ENCODE measurements at regions not wholly inside any gene's neighbourhood (a gene's known extent, or its start where the extent isn't known, plus 50 kb on each side); places are given as distances from the start of the nearest gene placed in this dataset.
"Not testable (repeated sequence)": the region's sequence is repeated elsewhere in the genome, so short reads cannot be mapped to it uniquely, and the experiment has no call there.

DNA sequence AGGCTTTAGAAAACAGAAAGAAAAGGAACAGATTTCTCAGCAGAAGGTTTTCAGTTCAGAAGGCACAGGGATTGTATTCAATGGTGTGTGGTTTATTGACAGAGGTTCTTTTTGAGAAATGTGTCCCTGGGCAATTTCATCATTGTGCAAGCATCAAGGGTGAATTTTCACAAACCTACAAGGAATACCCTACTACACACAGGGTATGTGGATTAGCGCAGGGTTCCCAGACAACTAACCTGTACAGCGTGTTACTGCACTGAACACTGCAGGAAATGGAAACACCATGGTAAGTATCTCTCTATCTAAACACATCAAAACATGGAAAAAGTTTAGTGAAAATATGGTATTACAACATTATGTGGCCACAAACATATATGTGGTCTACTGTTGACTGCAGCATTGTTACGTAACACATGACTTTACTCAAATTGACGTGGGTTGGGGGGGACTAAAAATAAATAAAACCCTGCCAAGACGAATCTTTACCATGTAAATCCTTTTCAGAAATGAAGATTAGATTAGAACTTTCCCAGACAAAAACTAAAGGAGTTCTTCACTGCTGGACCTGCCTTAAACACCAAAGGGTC, 893.1 kb downstream of the TMEM121 start:
- ChIA-PET POLR2A (no interaction called here), CTCF (interaction anchor here (1.0 to 1.8 kb wide), 4 partner anchors 7 to 882 kb away, joined by 3 to 4 read pairs (median 4); no protein-coding TSS in a partner anchor)
- no peaks in the 10 kb centered on the region for H3K9me3 Mint-ChIP-seq
- DNase-seq: no peak
- no peaks in the 10 kb centered on the region for H3K36me3 Mint-ChIP-seq (ENCODE audit: low read depth)
- H3K27ac Mint-ChIP-seq: no peak overlapping the region
- H3K27me3 Mint-ChIP-seq: peaks cover 20% of the 10 kb centered on the region
- ATAC-seq (ENCODE audit: low read depth): no peak
- no peaks in the 10 kb centered on the region for H3K4me1 Mint-ChIP-seq
- TF ChIP-seq CTCF (IDR thresholded peaks at IDR 0.05): no peak
- intact Hi-C loops (cut with micrococcal nuclease): no loop called here
- H3K4me3 Mint-ChIP-seq: no peak overlapping the region

- peak; percentile 72 for ATAC-seq (ENCODE audit: low read depth)
- DNase-seq: peak; percentile 36
- H3K4me3 Mint-ChIP-seq: peak overlapping the region; percentile 48
- H3K4me1 Mint-ChIP-seq; intact Hi-C loops (cut with micrococcal nuclease); H3K36me3 Mint-ChIP-seq (ENCODE audit: low read depth); H3K9me3 Mint-ChIP-seq; H3K27ac Mint-ChIP-seq: not testable (repeated sequence)
- ChIA-PET CTCF (interaction anchor here (0.8 to 3.0 kb wide), 8 partner anchors 9 to 883 kb away, joined by 3 to 10 read pairs (median 3); no protein-coding TSS in a partner anchor), POLR2A (interaction anchor here (2.0 kb wide), 1 partner anchor 560 kb away, joined by 16 read pairs; no protein-coding TSS in a partner anchor)
- peaks cover 26% of the 10 kb centered on the region for H3K27me3 Mint-ChIP-seq
These were observed 895.1 kb downstream of the TMEM121 start for GRCh38 chr14:106421431-106422033.

DNA sequence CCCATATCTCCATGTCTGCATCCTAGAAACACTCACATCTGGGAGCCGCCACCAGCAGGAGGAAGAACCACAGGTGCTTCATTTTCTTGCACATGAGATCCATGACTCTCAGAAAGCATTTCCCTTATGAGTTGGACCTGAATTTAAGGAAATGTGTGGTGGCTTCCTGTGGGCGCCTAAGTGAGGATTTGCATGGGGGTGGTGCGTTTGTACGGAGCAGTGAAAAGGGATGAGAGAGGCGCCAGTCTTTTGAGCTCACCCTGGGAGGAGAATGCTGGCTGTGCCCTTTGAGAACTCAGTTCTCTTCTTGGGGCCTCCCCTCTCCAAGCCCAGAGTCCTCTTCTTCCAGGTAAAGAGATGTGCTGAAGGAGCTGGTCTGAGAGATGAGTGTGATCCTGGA, 895.7 kb downstream of the TMEM121 start:
- ChIA-PET POLR2A (interaction anchor here (0.9 to 2.0 kb wide), 2 partner anchors 558 to 560 kb away, joined by 4 to 16 read pairs; no protein-coding TSS in a partner anchor), CTCF (interaction anchor here (1.0 to 3.0 kb wide), 6 partner anchors 10 to 884 kb away, joined by 3 to 10 read pairs (median 4); no protein-coding TSS in a partner anchor)
- peaks cover 26% of the 10 kb centered on the region for H3K27me3 Mint-ChIP-seq
- DNase-seq: no peak
- H3K27ac Mint-ChIP-seq: no peak overlapping the region
- H3K4me1 Mint-ChIP-seq: no peaks in the 10 kb centered on the region
- no peak for ATAC-seq (ENCODE audit: low read depth)
- no peaks in the 10 kb centered on the region for H3K36me3 Mint-ChIP-seq (ENCODE audit: low read depth)
- intact Hi-C loops (cut with micrococcal nuclease): no loop called here
- H3K4me3 Mint-ChIP-seq: peak overlapping the region; percentile 48
- no peaks in the 10 kb centered on the region for H3K9me3 Mint-ChIP-seq
- no peak for TF ChIP-seq CTCF (IDR thresholded peaks at IDR 0.05)

DNA sequence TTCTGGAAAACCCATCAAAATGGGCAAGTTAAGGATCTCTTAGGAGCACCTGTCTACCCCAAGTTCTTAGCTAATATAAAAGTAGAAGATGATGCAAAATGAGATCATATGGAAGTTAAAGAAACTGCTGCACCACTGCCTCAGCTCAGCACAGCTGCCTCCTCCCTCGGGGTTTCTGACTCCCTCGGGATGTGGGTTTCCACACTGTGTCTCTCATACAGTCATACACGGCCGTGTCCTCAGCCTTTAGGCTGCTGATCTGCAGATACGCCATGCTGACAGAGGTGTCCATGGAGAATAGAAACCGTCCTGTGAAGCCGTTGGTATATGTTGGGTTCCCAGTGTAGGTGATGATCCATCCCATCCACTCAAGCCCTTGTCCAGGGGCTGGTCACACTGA, 898.8 kb downstream of the TMEM121 start:
- DNase-seq; H3K4me3 Mint-ChIP-seq; H3K27ac Mint-ChIP-seq; intact Hi-C loops (cut with micrococcal nuclease); H3K9me3 Mint-ChIP-seq; H3K4me1 Mint-ChIP-seq; H3K36me3 Mint-ChIP-seq (ENCODE audit: low read depth): not testable (repeated sequence)
- ATAC-seq (ENCODE audit: low read depth): peak; percentile 74
- H3K27me3 Mint-ChIP-seq: peaks cover 24% of the 10 kb centered on the region
- CTCF ChIA-PET: interaction anchor here (0.6 to 1.9 kb wide), 4 partner anchors 11 to 139 kb away, joined by 3 to 4 read pairs (median 3); no protein-coding TSS in a partner anchor
- POLR2A ChIA-PET: interaction anchor here (1.0 to 1.2 kb wide), 3 partner anchors 115 to 565 kb away, joined by 3 read pairs; no protein-coding TSS in a partner anchor

DNA sequence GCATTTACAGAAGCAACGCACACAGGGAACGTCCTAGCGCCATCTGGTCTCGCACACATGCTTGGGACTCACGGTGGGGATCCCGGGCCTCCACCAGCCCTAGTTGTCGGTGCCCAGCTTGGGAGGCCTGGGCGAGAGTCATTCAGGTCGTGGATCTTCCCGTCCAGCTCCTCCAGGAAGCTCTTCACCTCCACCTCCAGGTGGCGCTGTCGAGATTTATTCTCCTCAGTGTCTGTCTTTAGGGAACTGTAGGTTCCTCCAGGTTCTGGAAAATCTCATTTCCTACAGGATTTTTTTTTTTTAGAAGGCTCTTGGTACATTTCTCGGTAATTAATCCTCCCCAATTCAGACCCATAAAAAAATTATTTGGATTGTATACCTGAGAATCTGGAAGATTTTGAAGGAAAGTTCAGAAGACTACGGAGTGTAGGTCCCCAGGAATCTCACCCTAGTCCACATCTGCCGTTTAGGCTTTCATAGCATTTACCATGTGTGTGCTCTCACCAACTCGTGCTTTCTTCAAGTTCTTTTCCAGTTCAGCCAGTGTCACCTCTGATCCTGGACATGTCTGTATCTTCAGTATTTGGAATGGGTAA, 910.0 kb downstream of the TMEM121 start:
- Mint-ChIP-seq H3K27ac (no peak overlapping the region), H3K4me3 (no peak overlapping the region), H3K36me3 (ENCODE audit: low read depth) (no peaks in the 10 kb centered on the region), H3K4me1 (no peaks in the 10 kb centered on the region), H3K9me3 (no peaks in the 10 kb centered on the region), H3K27me3 (peaks cover 21% of the 10 kb centered on the region)
- peak; percentile 45 for TF ChIP-seq CTCF (IDR thresholded peaks at IDR 0.05)
- ChIA-PET POLR2A (no interaction called here), CTCF (interaction anchor here (0.6 to 2.3 kb wide), 27 partner anchors 10 to 1596 kb away, joined by 3 to 9 read pairs (median 3); no protein-coding TSS in a partner anchor)
- intact Hi-C loops (cut with micrococcal nuclease): loop anchor here (1.0 kb wide), 1 partner anchor 82 kb away; no protein-coding TSS in a partner anchor
- ATAC-seq (ENCODE audit: low read depth): no peak
- DNase-seq: peak; percentile 44

DNA sequence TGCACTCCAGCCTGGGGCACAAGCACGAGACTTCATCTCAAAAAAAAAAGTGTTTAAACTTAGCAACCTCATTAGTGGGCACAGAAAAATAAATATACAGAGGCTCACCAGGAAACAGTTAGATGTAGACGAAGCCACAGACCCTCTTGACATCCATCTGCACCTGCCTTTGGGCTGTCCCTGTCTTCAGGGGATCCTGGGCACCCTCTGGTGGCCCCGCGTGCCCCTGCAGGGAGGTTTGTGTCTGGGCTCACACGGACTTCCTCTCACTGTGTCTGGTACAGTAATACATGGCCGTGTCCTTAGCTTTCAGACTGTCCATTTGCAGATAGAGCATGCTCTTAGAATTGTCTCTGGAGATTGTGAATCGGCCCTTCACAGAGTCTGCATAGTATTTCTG, 916.5 kb downstream of the TMEM121 start:
- no peak overlapping the region for H3K27ac Mint-ChIP-seq

More for the DNA sequence above, 916.5 kb downstream of the TMEM121 start:
- peaks cover 26% of the 10 kb centered on the region for H3K27me3 Mint-ChIP-seq
- ChIA-PET POLR2A (no interaction called here), CTCF (interaction anchor here (1.0 to 1.5 kb wide), 4 partner anchors 35 to 87 kb away, joined by 3 to 5 read pairs (median 4); no protein-coding TSS in a partner anchor)
- H3K9me3 Mint-ChIP-seq: no peaks in the 10 kb centered on the region
- peak; percentile 39 for DNase-seq
- peaks cover 10% of the 10 kb centered on the region for H3K4me1 Mint-ChIP-seq
- intact Hi-C loops (cut with micrococcal nuclease): no loop called here
- peak; percentile 87 for ATAC-seq (ENCODE audit: low read depth)
- TF ChIP-seq CTCF (IDR thresholded peaks at IDR 0.05): no peak
- H3K36me3 Mint-ChIP-seq (ENCODE audit: low read depth): no peaks in the 10 kb centered on the region
- H3K4me3 Mint-ChIP-seq: no peak overlapping the region
